ENCODE measurements at regions not wholly inside any gene's neighbourhood (a gene's known extent, or its start where the extent isn't known, plus 50 kb on each side); places are given as distances from the start of the nearest gene placed in this dataset.

DNA sequence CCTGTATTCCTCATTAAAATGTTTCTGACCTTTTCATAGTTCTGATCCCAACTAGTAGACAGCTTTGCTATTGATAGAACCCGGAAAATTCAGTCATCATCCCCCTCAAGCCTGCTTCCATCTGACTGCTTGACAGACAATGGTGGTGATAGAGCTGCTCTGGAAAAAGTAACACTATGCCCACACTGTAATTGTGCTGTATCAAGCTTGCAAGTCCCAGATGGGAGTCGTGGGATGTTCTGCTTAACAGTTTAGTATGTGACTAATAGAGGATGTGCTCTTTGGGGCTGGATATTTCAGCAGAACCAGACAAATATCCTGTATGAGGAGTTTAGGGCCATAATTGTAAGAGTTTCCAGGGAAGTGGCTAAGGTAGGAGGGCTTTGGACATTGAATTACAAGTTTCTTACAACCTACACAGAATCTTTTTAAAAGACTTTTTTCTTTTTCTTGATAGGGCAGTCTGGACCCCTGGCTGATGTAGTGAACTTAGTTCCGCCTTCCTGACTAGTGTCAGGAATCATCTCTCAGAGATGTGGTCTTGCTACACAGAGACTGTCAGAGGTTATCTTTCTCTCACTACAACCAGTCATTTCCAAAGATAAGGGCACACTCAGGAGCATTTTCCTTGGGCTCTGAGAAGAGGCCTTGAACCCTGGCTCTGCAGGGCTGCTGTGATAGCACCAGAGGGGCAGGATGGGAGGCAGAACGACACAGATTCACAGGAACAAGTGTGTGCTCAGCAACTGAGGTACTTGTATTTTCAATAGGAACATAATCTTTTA, 158.0 kb upstream of the RBMS1 start:
- TF ChIP-seq POLR2AphosphoS5 (IDR thresholded peaks at IDR 0.05) = no peak
- TF ChIP-seq CTCF (IDR thresholded peaks at IDR 0.05) = no peak
- TF ChIP-seq POLR2A (IDR thresholded peaks at IDR 0.05) = no peak
- Histone ChIP-seq H3K9me3 (no peaks in the 10 kb centered on the region), H3K4me3 (no peak overlapping the region), H3K36me3 (no peaks in the 10 kb centered on the region), H3K27ac (peak overlapping the region in 1 of 2 donors; percentile 21), H3K4me1 (peaks cover 0 to 4% of the 10 kb centered on the region in 2 donors), H3K27me3 (no peaks in the 10 kb centered on the region)
- intact Hi-C loops (cut with DNase I; ENCODE audit: low total_unique reads) = loop anchor here (5.0 kb wide), 1 partner anchor 74 kb away; no protein-coding TSS in a partner anchor
- DNase-seq (ENCODE audit: low spot score in 2 of 2) = no peak

GRCh38 chr2:160652236-160652635, 158.6 kb upstream of the RBMS1 start:
- intact Hi-C loops (cut with DNase I; ENCODE audit: low total_unique reads) = loop anchor here (5.0 kb wide), 1 partner anchor 75 kb away; no protein-coding TSS in a partner anchor
- TF ChIP-seq CTCF (IDR thresholded peaks at IDR 0.05) (no peak), POLR2A (IDR thresholded peaks at IDR 0.05) (no peak), POLR2AphosphoS5 (IDR thresholded peaks at IDR 0.05) (no peak)

GRCh38 chr2:160657196-160657595, 163.6 kb upstream of the RBMS1 start:
- Histone ChIP-seq H3K9me3 (no peaks in the 10 kb centered on the region), H3K4me3 (no peak overlapping the region), H3K36me3 (no peaks in the 10 kb centered on the region), H3K4me1 (no peaks in the 10 kb centered on the region), H3K27ac (no peak overlapping the region), H3K27me3 (no peaks in the 10 kb centered on the region)
- TF ChIP-seq POLR2AphosphoS5 (IDR thresholded peaks at IDR 0.05) = no peak
- no peak for TF ChIP-seq POLR2A (IDR thresholded peaks at IDR 0.05)
- no peak for TF ChIP-seq CTCF (IDR thresholded peaks at IDR 0.05)
- DNase-seq (ENCODE audit: low spot score in 2 of 2) = no peak
- intact Hi-C loops (cut with DNase I; ENCODE audit: low total_unique reads) = no loop called here

More at GRCh38 chr2:160652236-160652635, 158.6 kb upstream of the RBMS1 start:
- Histone ChIP-seq H3K4me3 (no peak overlapping the region), H3K27me3 (no peaks in the 10 kb centered on the region), H3K9me3 (no peaks in the 10 kb centered on the region), H3K36me3 (no peaks in the 10 kb centered on the region), H3K4me1 (peaks cover 0 to 4% of the 10 kb centered on the region in 2 donors), H3K27ac (peak overlapping the region in 1 of 2 donors; percentile 21)
- DNase-seq (ENCODE audit: low spot score in 2 of 2) = peak in 1 of 2 donors; percentile 58

- no peak for DNase-seq (ENCODE audit: low spot score in 2 of 2)
- H3K36me3 ChIP-seq = no peaks in the 10 kb centered on the region
- intact Hi-C loops (cut with DNase I; ENCODE audit: low total_unique reads) = no loop called here
- no peak overlapping the region for H3K27ac ChIP-seq
- no peak for TF ChIP-seq CTCF (IDR thresholded peaks at IDR 0.05)
- no peak for TF ChIP-seq POLR2A (IDR thresholded peaks at IDR 0.05)
- no peak for TF ChIP-seq POLR2AphosphoS5 (IDR thresholded peaks at IDR 0.05)
- H3K9me3 ChIP-seq = no peaks in the 10 kb centered on the region
- no peak overlapping the region for H3K4me3 ChIP-seq
- no peaks in the 10 kb centered on the region for H3K27me3 ChIP-seq
- no peaks in the 10 kb centered on the region for H3K4me1 ChIP-seq
These were observed 165.2 kb upstream of the RBMS1 start for GRCh38 chr2:160658851-160659250.

DNA sequence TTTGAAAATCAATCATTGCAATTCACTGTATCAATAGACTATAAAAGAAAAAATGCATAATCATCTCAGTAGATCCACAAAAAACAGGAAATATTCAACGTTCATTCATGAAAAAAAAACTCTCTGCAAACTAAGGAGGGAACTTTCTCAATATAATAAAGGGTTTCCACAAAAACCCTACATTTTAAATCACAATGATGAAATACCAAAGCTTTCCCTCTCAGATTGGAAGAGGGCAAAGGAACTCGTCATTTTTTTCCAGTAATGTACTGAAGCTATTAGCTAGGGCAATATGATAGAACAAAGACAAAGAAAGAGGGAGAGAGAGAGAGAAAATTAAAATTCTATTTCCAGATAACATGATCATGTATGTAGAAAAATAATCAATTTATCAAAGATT, 167.1 kb upstream of the RBMS1 start:
- Histone ChIP-seq H3K9me3 (no peaks in the 10 kb centered on the region), H3K36me3 (no peaks in the 10 kb centered on the region), H3K27ac (no peak overlapping the region), H3K4me3 (no peak overlapping the region), H3K27me3 (no peaks in the 10 kb centered on the region), H3K4me1 (no peaks in the 10 kb centered on the region)
- no peak for TF ChIP-seq CTCF (IDR thresholded peaks at IDR 0.05)
- TF ChIP-seq POLR2AphosphoS5 (IDR thresholded peaks at IDR 0.05) = no peak
- no peak for TF ChIP-seq POLR2A (IDR thresholded peaks at IDR 0.05)
- intact Hi-C loops (cut with DNase I; ENCODE audit: low total_unique reads) = no loop called here
- no peak for DNase-seq (ENCODE audit: low spot score in 2 of 2)

Measured in breast epithelium (tissue), 4 donors.